Stimulated activated CD8-positive, alpha-beta memory T cell treated with anti-CD3 and anti-CD28 coated beads, Interleukin-15, amount 100 ng/mL, for 4 hours (primary cell): ENCODE measurements at regions not wholly inside any gene's neighbourhood (a gene's known extent, or its start where the extent isn't known, plus 50 kb on each side); places are given as distances from the start of the nearest gene placed in this dataset.

Source experiments
- DNase-seq, 2 donors: peaks; one replicate each; pipeline ENCODE4 v3.0.0-alpha.2; 2020; ENCODE audit warnings: low read depth in 2 of 2

GRCh38 chr1:25056536-25056935 is 126.5 kb upstream of the RUNX3 start:
- DNase-seq, result no peak

- no peak for DNase-seq
These were observed 125.9 kb upstream of the RUNX3 start for GRCh38 chr1:25055961-25056360.

GRCh38 chr1:25055324-25055780 is 125.3 kb upstream of the RUNX3 start:
- no peak for DNase-seq

- no peak for DNase-seq
These were observed 124.6 kb upstream of the RUNX3 start for GRCh38 chr1:25054526-25055323.

- DNase-seq, result no peak
These were observed 123.6 kb upstream of the RUNX3 start for GRCh38 chr1:25053576-25054250.

GRCh38 chr1:25051906-25052305 is 121.8 kb upstream of the RUNX3 start:
- DNase-seq, result no peak

GRCh38 chr1:25051504-25051903 is 121.4 kb upstream of the RUNX3 start:
- DNase-seq, result no peak

- no peak for DNase-seq
These were observed 120.1 kb upstream of the RUNX3 start for GRCh38 chr1:25050165-25050564.

GRCh38 chr1:25049190-25049589 is 119.1 kb upstream of the RUNX3 start:
- no peak for DNase-seq

GRCh38 chr1:25048728-25049127 is 118.7 kb upstream of the RUNX3 start:
- DNase-seq, result no peak

- DNase-seq, result no peak
These were observed 117.6 kb upstream of the RUNX3 start for GRCh38 chr1:25047506-25048240.

GRCh38 chr1:25046194-25046532 is 116.1 kb upstream of the RUNX3 start:
- DNase-seq, result no peak

GRCh38 chr1:25045480-25046193 is 115.6 kb upstream of the RUNX3 start:
- no peak for DNase-seq

- DNase-seq, result no peak
These were observed 113.1 kb upstream of the RUNX3 start for GRCh38 chr1:25043228-25043580.

GRCh38 chr1:25042331-25043227 is 112.5 kb upstream of the RUNX3 start:
- no peak for DNase-seq

GRCh38 chr1:25041916-25042315 is 111.8 kb upstream of the RUNX3 start:
- DNase-seq, result no peak

GRCh38 chr1:25040122-25040685 is 110.1 kb upstream of the RUNX3 start:
- no peak for DNase-seq

GRCh38 chr1:25039229-25039628 is 109.2 kb upstream of the RUNX3 start:
- no peak for DNase-seq

- no peak for DNase-seq
These were observed 108.6 kb upstream of the RUNX3 start for GRCh38 chr1:25038699-25039098.

GRCh38 chr1:25037174-25038074 is 107.3 kb upstream of the RUNX3 start:
- peak in 1 of 2 donors; percentile 31 for DNase-seq
